HG03135 (cell line): ENCODE measurements at regions not wholly inside any gene's neighbourhood (a gene's known extent, or its start where the extent isn't known, plus 50 kb on each side); places are given as distances from the start of the nearest gene placed in this dataset.
"Not testable (repeated sequence)": the region's sequence is repeated elsewhere in the genome, so short reads cannot be mapped to it uniquely, and the experiment has no call there.

Experiments used
- ATAC-seq: cut with Tn5 transposase; IDR thresholded peaks from one replicate; pipeline ENCODE4 v1.9.1; 2021; ENCODE audit warnings: mild to moderate bottlenecking, moderate library complexity; ENCODE audit not compliant: unreplicated experiment

- ATAC-seq: no peak
Observed at GRCh38 chr6:166806962-166807757, 149.2 kb downstream of the RNASET2 start.

GRCh38 chr6:166806217-166806838 lies 150.0 kb downstream of the RNASET2 start:
- ATAC-seq: no peak

GRCh38 chr6:166803471-166803870 lies 152.9 kb downstream of the RNASET2 start:
- ATAC-seq: no peak

GRCh38 chr6:166802401-166802800 lies 153.9 kb downstream of the RNASET2 start:
- ATAC-seq: no peak

GRCh38 chr6:166800137-166800536 lies 156.2 kb downstream of the RNASET2 start:
- ATAC-seq: no peak

GRCh38 chr6:166798652-166799051 lies 157.7 kb downstream of the RNASET2 start:
- no peak for ATAC-seq

GRCh38 chr6:166796610-166797009 lies 159.7 kb downstream of the RNASET2 start:
- no peak for ATAC-seq

GRCh38 chr6:166795879-166796278 lies 160.5 kb downstream of the RNASET2 start:
- ATAC-seq: no peak

GRCh38 chr6:166790808-166791207 lies 163.8 kb upstream of the RPS6KA2 start:
- not testable (repeated sequence) for ATAC-seq

- not testable (repeated sequence) for ATAC-seq
Observed at GRCh38 chr6:166788846-166789529, 161.9 kb upstream of the RPS6KA2 start.

GRCh38 chr6:166786704-166787293 lies 159.7 kb upstream of the RPS6KA2 start:
- ATAC-seq: no peak

GRCh38 chr6:166785131-166785530 lies 158.1 kb upstream of the RPS6KA2 start:
- ATAC-seq: no peak

GRCh38 chr6:166784691-166785090 lies 157.6 kb upstream of the RPS6KA2 start:
- ATAC-seq: no peak

GRCh38 chr6:166782520-166782919 lies 155.5 kb upstream of the RPS6KA2 start:
- ATAC-seq: no peak

- ATAC-seq: no peak
Observed at GRCh38 chr6:166781331-166781730, 154.3 kb upstream of the RPS6KA2 start.

- ATAC-seq: no peak
Observed at GRCh38 chr6:166779963-166780683, 153.1 kb upstream of the RPS6KA2 start.

- no peak for ATAC-seq
Observed at GRCh38 chr6:166779381-166779780, 152.3 kb upstream of the RPS6KA2 start.

GRCh38 chr6:166778776-166779175 lies 151.7 kb upstream of the RPS6KA2 start:
- no peak for ATAC-seq

GRCh38 chr6:166778046-166778445 lies 151.0 kb upstream of the RPS6KA2 start:
- no peak for ATAC-seq

- ATAC-seq: no peak
Observed at GRCh38 chr6:166777096-166777630, 150.1 kb upstream of the RPS6KA2 start.

GRCh38 chr6:166776571-166776970 lies 149.5 kb upstream of the RPS6KA2 start:
- ATAC-seq: no peak
